ENCODE measurements at regions not wholly inside any gene's neighbourhood (a gene's known extent, or its start where the extent isn't known, plus 50 kb on each side); places are given as distances from the start of the nearest gene placed in this dataset.

GRCh38 chr1:80779275-80779674 is 1021.5 kb upstream of the ADGRL2 start:
- DNase-seq (ENCODE audit: low spot score) = no peak
- Histone ChIP-seq H3K4me1 (no peaks in the 10 kb centered on the region), H3K4me3 (no peak overlapping the region), H3K9me3 (no peaks in the 10 kb centered on the region), H3K27ac (no peak overlapping the region), H3K27me3 (no peaks in the 10 kb centered on the region), H3K36me3 (no peaks in the 10 kb centered on the region)
- TF ChIP-seq CTCF (IDR thresholded peaks at IDR 0.05) = no peak

- TF ChIP-seq CTCF (IDR thresholded peaks at IDR 0.05) = no peak
- no peaks in the 10 kb centered on the region for H3K4me1 ChIP-seq
- no peak overlapping the region for H3K27ac ChIP-seq
- no peaks in the 10 kb centered on the region for H3K36me3 ChIP-seq
- H3K9me3 ChIP-seq = no peaks in the 10 kb centered on the region
- H3K27me3 ChIP-seq = no peaks in the 10 kb centered on the region
- no peak overlapping the region for H3K4me3 ChIP-seq
- no peak for DNase-seq (ENCODE audit: low spot score)
Measured at GRCh38 chr1:80778094-80778840, 1022.5 kb upstream of the ADGRL2 start.

GRCh38 chr1:80776266-80776665 is 1024.5 kb upstream of the ADGRL2 start:
- no peak for DNase-seq (ENCODE audit: low spot score)
- Histone ChIP-seq H3K27me3 (no peaks in the 10 kb centered on the region), H3K4me1 (no peaks in the 10 kb centered on the region), H3K27ac (no peak overlapping the region), H3K9me3 (no peaks in the 10 kb centered on the region), H3K36me3 (no peaks in the 10 kb centered on the region), H3K4me3 (no peak overlapping the region)
- TF ChIP-seq CTCF (IDR thresholded peaks at IDR 0.05) = no peak

GRCh38 chr1:80769208-80769750 is 1031.5 kb upstream of the ADGRL2 start:
- DNase-seq (ENCODE audit: low spot score) = no peak
- no peak for TF ChIP-seq CTCF (IDR thresholded peaks at IDR 0.05)
- H3K9me3 ChIP-seq = no peaks in the 10 kb centered on the region
- no peak overlapping the region for H3K27ac ChIP-seq
- H3K4me1 ChIP-seq = no peaks in the 10 kb centered on the region
- no peaks in the 10 kb centered on the region for H3K27me3 ChIP-seq
- no peak overlapping the region for H3K4me3 ChIP-seq
- no peaks in the 10 kb centered on the region for H3K36me3 ChIP-seq

- Histone ChIP-seq H3K36me3 (no peaks in the 10 kb centered on the region), H3K4me1 (no peaks in the 10 kb centered on the region), H3K27me3 (no peaks in the 10 kb centered on the region), H3K9me3 (no peaks in the 10 kb centered on the region), H3K27ac (no peak overlapping the region), H3K4me3 (no peak overlapping the region)
- TF ChIP-seq CTCF (IDR thresholded peaks at IDR 0.05) = no peak
- no peak for DNase-seq (ENCODE audit: low spot score)
Measured at GRCh38 chr1:80767711-80768110, 1033.0 kb upstream of the ADGRL2 start.

- no peak for TF ChIP-seq CTCF (IDR thresholded peaks at IDR 0.05)
- Histone ChIP-seq H3K4me1 (no peaks in the 10 kb centered on the region), H3K9me3 (no peaks in the 10 kb centered on the region), H3K27ac (no peak overlapping the region), H3K27me3 (no peaks in the 10 kb centered on the region), H3K4me3 (no peak overlapping the region), H3K36me3 (no peaks in the 10 kb centered on the region)
- no peak for DNase-seq (ENCODE audit: low spot score)
Measured at GRCh38 chr1:80759354-80759753, 1041.4 kb upstream of the ADGRL2 start.

Data from right atrium auricular region (tissue), 2 donors.